Head of caudate nucleus (tissue), 42 donors: ENCODE measurements at regions not wholly inside any gene's neighbourhood (a gene's known extent, or its start where the extent isn't known, plus 50 kb on each side); places are given as distances from the start of the nearest gene placed in this dataset.
A peak's percentile ranks its signal among the peaks of the same experiment; 100 is the strongest.
"Not testable (repeated sequence)": the region's sequence is repeated elsewhere in the genome, so short reads cannot be mapped to it uniquely, and the experiment has no call there.

Source experiments
- DNase-seq, 42 donors: peaks; one replicate each; pipeline versions ENCODE4 v3.0.0 to v3.0.0-alpha.2; 2020 to 2021; ENCODE audit warnings: mixed read lengths in 7 of 42
- intact Hi-C: fragments of 100-400 bp; cut with DNase I; formaldehyde crosslinking; loops from one replicate; pipeline ENCODE4 v1.15.0; 2022

DNA sequence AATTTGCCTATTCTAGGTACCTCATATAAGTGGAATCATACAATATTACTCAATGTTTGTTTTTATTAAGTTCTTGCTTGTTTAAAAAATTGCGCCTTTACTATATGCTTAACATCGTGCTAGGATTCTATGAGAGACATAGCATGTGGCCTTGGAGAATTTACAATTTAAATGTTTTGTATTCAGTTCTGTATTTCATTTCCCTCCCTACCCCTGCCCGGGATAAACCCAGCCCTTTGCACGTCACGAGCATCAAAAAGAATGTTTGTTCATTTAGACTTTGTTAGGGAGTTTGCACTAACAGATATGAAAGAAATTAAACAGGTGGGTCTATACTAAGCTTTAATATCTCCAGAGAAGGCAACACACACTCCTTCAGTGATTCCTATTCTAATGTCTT, 75.7 kb downstream of the C18orf54 start:
- DNase-seq, result no peak
- intact Hi-C loops, result no loop called here

DNA sequence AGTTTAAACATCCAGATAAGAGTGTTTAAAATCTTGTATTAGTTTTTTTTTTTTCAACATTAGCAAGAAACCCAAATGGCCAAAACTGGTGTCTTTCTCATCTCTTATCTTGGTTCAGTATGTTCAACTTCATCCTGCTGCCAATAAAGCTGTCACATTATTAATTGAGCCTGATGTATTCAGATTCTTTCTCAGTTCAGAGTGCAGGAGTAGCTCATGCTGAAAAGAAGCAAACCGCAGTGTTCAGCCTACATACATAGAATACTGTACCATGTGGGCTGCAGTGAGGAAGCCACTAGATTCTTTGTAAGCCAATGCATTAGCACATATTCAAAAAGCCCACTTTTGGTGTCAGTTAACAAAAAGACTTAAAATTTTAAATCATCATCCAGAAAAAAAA, 76.2 kb downstream of the C18orf54 start:
- intact Hi-C loops, result no loop called here
- DNase-seq, result peak in 4 of 42 donors; percentile 16 to 43 (median 38)

DNA sequence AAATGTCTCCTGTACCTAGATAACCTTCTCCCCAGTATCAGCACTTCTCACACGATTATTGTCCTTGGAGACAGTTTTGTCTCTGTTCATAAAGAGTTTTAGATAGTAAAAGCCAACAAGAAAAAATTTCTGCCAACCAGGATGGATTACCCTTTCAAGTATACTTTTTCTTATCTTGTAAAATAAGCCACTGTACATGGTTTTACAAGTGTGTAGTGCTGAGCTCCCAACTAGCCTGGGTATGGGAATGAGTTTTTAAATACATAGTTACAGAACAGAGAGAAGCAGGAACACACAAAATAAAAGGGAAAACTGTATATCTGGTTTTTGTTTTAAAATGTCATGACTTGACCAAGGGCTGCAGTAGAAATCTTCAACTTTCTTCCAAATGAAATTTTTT, 76.7 kb downstream of the C18orf54 start:
- no peak for DNase-seq
- intact Hi-C loops, result no loop called here

DNA sequence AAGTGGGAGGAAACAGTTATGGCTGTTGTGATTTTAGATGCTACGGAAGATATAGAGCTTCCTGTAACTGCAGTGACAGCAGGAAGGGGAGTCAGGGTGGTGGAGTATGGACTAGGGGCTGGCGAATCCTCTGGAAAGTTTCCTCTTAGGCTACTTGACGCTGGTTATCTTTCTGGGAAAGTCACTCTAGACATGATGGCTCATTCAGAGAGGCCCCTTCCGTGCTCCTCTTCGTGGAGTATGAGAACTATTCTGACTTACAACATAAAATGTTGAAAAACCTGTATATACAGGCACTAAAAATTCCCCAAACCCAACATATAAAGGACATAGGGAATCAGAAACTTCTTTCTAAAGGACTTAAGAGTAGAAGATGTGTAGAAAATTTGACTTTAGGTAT, 78.8 kb downstream of the C18orf54 start:
- DNase-seq, result no peak
- intact Hi-C loops, result no loop called here

DNA sequence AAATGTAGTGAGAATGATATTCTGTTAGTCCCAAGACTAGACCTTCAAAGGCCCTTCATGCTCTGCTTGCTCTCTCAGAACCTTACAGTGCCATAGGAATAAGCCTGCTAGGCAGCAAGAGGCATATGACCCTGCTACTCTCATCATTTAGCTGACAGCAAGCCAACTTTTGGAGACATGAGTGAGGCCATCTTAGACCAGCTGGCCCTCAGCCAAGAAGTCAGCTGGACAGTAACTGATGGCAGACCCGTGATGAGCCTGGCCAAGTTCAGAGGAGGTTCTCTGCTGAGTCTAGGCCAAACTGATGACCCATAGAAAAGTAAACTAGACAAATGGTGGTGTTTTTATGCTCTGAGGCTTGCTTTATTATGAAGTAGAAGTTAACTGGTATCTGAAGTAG, 82.6 kb downstream of the C18orf54 start:
- no peak for DNase-seq
- intact Hi-C loops, result loop anchor here (10.0 kb wide), 1 partner anchor 235 kb away; no protein-coding TSS in a partner anchor

DNA sequence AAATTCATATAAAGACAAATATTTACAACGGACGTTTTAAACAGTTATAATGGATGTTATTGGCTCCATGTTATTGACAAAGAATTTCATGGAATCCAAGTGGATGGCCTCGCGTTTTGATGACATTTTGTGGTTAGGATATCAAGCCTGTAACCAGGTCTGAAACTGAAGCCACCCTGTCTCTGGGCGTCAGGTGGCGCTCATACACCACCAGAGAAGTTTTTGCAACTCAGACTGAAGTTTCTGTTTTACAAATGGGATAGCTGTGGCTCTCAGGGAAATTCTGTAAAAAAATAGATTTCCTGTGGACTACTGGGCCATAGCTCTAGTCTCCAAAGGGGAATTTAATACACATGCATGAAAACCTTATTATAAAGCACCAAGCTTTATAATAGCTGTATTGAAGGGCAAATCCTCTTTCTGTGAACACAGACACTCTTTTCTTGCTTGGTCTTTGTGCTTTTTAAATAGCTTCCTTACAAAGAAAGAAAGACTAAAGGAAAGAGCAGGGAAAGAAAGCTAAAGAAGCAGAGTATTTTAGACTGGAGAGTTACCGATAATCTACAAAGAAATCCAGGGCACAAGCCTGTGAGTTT, 86.7 kb downstream of the C18orf54 start:
- intact Hi-C loops, result loop anchor here (10.0 kb wide), 1 partner anchor 230 kb away; no protein-coding TSS in a partner anchor
- DNase-seq, result peak; percentile 11 to 77 (median 53)

- intact Hi-C loops, result no loop called here
- DNase-seq, result no peak
Measured at GRCh38 chr18:54453996-54454395, 96.3 kb downstream of the C18orf54 start.

DNA sequence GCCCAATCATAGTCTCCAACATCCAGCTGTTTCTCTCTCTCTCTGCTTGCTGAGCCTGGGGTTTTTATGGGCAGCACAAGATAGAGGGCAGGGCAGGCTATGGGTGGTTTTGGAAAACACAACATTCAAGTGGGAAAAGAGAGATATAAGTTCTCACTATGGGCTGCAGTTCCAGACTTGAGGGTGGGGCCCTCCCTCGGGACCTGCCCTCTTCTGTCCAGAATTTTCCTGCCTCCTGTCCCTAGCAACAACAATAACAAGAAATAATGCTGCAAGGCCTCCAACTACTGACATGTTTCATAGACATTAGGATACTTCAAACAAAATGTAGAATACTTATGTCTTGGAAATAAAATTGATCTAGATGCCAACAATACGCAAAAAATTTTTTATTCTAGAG, 107.8 kb downstream of the C18orf54 start:
- no peak for DNase-seq
- intact Hi-C loops, result no loop called here

GRCh38 chr18:54466248-54467005, 108.7 kb downstream of the C18orf54 start:
- no peak for DNase-seq
- intact Hi-C loops, result no loop called here

DNA sequence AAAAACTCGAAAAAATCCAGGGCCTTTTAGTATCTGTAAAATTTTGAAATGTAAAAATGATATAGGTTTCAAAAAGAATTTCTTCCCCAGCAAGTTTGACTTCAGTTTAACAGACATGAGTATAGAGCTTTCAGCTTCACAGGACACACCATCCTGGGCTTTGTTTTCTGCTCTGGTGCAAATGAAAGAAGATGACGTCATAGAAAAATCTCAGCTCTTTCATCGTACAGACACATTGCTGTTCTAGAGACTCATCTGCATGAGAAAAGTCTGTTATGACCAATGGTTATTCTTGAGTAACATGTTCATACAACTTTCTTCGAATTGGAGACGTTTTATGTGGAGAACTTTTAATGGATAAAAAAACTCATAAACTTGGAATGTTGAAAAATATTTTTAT, 111.7 kb upstream of the DYNAP start:
- intact Hi-C loops, result no loop called here
- DNase-seq, result no peak

DNA sequence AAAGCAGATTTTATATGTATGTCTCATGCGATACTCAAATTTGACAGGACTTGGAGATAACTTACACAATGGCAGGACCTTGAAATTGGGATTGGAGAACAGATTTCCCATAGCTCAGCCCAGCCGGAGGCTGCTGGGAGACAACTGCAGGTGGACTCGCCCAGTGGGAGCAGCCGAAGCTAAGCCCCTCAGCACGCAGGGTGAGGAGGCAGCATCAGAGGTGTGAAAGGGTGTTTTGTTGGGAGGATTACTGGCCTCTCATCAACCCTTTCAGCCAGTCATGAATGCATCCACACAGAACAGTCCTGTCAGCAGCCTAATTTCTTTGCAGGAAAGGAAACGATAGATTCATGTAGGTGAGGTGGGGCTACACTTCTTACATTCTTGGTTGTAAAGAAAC, 110.4 kb upstream of the DYNAP start:
- no peak for DNase-seq
- intact Hi-C loops, result no loop called here

- intact Hi-C loops, DNase-seq: not testable (repeated sequence)
Measured at GRCh38 chr18:54502451-54502850, 88.6 kb upstream of the DYNAP start.

GRCh38 chr18:54503131-54503894, 87.7 kb upstream of the DYNAP start:
- DNase-seq, result no peak
- intact Hi-C loops, result no loop called here

DNA sequence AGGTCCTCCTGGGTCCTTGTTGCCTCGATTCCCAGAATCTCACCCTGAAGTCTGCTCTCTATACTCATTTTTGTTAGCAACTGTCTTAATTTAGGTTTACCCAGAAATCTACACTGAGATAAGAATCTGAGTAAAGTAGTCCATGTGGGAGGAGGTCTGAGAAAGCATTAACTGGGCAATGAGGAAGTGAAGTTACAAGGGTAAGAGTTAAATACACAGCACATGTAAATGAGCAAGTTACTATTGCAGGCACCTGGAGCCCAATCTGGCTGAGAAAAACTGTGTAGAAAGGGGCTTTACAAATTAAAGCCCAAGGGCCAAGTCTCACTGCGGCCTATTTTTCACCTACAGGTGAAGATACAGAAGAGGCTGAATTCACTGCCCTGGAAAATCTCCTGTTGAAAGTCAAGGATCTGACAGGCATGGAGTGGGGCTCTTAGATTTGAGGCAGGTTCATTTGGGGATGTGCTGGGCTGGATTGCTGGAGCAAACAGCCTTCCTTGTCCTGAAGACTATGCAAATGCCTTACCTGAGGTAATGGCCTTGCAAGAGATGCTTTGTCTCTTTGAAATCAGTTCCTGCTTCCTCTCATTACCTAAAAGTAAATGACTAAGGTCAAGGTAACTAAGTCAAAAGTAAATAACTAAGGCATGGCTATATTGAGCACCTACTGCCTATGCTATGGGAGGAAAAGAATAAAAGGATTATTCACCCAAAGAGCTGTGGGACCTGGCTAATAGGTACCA, 84.4 kb upstream of the DYNAP start:
- no peak for DNase-seq

GRCh38 chr18:54509793-54510192, 81.3 kb upstream of the DYNAP start:
- intact Hi-C loops, result no loop called here
- no peak for DNase-seq

More for the DNA sequence above, 84.4 kb upstream of the DYNAP start:
- intact Hi-C loops, result no loop called here

DNA sequence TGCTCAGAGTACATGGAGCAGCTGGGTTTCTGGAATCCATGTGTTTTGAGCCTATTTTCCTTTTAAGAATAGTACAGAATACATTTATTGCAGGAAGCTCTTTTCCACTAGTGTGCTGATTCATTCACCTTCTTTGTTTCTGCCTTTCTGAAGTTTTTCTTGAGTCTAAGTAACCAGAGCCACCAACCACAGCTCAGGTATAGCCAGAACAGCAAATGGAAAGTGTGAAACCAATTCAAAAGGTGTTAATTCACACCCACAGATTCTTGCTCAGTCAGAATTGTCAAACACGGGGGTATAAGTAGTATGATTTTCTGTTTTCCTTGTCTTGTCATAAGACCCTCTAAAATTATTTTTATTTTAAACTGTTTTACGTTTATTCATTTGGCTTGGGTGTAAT, 75.9 kb upstream of the DYNAP start:
- no peak for DNase-seq
- intact Hi-C loops, result no loop called here

- intact Hi-C loops, result no loop called here
- DNase-seq, result no peak
Measured at GRCh38 chr18:54517521-54517920, 73.5 kb upstream of the DYNAP start.

- peak in 18 of 42 donors; percentile 2 to 62 (median 20) for DNase-seq
- intact Hi-C loops, result no loop called here
Measured at GRCh38 chr18:54521846-54522245, 69.2 kb upstream of the DYNAP start.

DNA sequence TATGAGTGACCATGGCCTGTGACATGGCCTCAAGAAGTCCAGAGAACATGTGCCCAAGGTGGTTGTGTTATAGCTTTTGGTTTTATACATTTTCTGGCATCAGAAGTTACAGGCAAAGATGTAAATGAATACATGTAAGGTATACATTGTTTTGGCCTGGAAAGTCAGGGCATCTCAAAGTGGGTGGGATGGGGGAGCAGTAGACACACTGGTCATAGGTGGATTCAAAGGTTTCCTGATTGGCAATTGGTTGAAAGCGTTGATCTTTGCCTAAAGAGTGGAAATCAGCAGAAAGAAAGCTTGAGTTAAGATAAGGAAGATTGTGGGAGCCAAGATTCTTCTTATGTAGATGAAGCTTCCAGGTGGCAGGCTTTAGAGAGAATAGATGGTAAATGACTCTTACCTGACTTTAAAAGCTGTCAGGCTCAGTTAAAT, 62.1 kb upstream of the DYNAP start:
- intact Hi-C loops, result no loop called here
- no peak for DNase-seq
